ENCODE measurements at regions not wholly inside any gene's neighbourhood (a gene's known extent, or its start where the extent isn't known, plus 50 kb on each side); places are given as distances from the start of the nearest gene placed in this dataset.

- no peak for DNase-seq (ENCODE audit: low spot score)
Observed at GRCh38 chr5:103927739-103928138, 365.1 kb upstream of the NUDT12 start.

- no peak for DNase-seq (ENCODE audit: low spot score)
Observed at GRCh38 chr5:103923616-103924168, 361.1 kb upstream of the NUDT12 start.

GRCh38 chr5:103919506-103919905, 356.9 kb upstream of the NUDT12 start:
- no peak for DNase-seq (ENCODE audit: low spot score)

DNA sequence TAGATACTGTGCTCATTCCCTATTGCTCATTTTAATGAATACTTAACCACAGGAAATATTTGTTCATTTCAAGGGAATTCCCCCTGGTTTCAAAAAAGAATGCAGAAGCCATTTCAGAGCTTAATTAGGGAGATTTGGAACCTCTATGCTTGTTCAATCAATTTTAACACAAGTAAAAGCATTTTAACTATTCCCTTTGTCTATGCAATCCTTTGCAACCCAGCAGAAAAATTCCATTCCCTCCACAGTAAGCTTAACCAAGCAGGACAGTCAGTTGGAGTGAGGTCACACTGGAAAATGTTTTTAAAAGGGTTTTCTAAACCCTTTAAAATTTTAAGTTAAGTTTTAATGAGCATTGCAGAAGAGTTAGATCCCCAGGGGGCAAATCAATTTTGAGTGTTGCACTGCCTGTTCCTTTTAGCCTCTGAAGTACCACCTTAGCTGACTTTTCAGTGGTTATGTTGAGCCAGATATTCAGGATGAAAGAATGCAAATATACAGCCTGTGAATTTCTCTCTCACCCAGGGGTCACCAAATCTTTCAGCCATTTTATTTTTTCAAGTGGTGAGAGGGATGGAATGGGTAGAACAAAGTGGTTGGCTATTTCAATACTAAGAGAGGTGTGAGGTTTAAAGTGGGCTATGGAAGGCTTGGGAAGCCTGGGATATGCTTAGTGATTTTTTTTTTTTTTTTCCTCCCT, 356.2 kb upstream of the NUDT12 start:
- DNase-seq (ENCODE audit: low spot score), result no peak

GRCh38 chr5:103915081-103915480, 352.5 kb upstream of the NUDT12 start:
- DNase-seq (ENCODE audit: low spot score), result no peak

GRCh38 chr5:103910786-103911185, 348.2 kb upstream of the NUDT12 start:
- no peak for DNase-seq (ENCODE audit: low spot score)

DNA sequence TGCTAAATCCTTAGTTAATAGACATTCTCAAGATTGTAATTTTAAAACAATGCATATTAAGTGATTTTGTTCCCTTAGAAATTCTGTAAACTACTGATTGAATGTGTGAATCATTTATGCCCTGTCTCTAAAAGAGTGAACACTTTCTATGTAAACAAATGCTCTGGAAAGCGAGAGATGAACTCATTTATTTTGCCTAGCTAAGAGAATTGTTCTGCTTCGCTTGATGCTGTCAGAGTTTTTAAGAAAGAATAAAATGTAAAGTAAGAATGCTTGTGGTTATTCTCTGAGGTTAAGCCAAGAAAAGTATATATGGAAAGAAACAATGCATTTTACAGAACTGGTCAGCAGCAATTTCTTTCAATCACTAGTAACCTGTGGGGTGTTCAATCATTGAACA, 347.4 kb upstream of the NUDT12 start:
- DNase-seq (ENCODE audit: low spot score), result no peak

DNA sequence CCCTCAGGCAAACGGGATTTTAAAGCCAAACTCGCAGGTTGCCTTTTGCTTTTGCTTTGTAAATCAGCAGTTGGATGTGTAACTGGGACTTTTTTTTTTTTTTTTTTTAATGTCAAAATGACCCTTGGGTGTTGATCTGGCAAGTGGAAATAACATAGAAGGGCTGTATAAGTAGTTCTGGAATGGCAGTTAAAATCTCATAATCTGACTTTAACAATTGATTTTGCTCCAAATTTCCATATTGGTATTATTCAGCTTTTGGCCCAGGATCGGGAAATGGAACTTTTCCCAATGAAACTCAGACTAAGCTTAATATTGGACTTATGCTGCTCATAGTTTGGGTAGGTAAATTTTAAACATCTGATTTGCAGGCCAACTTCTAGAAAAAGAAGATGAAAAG, 346.8 kb upstream of the NUDT12 start:
- no peak for DNase-seq (ENCODE audit: low spot score)

GRCh38 chr5:103908336-103909080, 345.9 kb upstream of the NUDT12 start:
- no peak for DNase-seq (ENCODE audit: low spot score)

GRCh38 chr5:103907001-103907400, 344.4 kb upstream of the NUDT12 start:
- DNase-seq (ENCODE audit: low spot score), result no peak

- no peak for DNase-seq (ENCODE audit: low spot score)
Observed at GRCh38 chr5:103904651-103905050, 342.1 kb upstream of the NUDT12 start.

- no peak for DNase-seq (ENCODE audit: low spot score)
Observed at GRCh38 chr5:103902893-103903292, 340.3 kb upstream of the NUDT12 start.

DNA sequence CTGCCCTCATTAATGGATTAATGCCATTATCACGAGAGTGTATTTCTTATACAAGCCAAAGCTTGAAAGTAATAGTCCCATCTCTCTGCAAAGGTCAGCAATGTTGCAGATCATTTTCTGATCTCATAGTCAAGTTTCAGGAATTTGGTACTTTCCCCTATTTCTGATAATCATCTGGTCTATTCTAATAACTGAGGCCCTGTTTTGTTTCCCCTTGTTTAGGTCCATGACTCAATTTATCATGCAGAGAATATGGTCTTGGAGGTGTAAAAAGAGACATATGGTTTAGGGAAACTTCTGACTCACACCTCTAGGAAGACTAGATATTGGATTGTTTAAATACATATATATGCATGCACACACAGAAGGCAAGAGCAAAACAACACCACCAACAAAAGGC, 339.3 kb upstream of the NUDT12 start:
- DNase-seq (ENCODE audit: low spot score), result no peak

DNA sequence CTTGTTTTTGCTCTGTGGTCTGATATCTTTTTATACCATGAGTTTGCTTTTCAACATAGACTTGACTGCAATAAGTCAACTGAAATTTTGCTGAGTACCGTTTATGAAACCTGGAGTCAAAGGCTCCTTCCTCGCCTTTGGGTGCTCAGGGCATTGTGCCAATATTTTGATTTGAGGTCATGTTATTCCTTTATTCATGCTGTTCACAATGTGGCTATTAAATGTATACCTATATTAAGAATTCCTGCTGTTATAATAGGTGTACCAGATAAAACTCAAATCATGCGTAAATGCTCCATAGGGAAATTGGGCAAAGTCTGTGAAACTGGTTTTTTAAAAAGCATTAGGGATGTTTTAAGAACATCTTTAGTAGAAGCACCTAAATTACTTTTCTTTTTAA, 334.0 kb upstream of the NUDT12 start:
- no peak for DNase-seq (ENCODE audit: low spot score)

GRCh38 chr5:103895738-103896137, 333.1 kb upstream of the NUDT12 start:
- no peak for DNase-seq (ENCODE audit: low spot score)

DNA sequence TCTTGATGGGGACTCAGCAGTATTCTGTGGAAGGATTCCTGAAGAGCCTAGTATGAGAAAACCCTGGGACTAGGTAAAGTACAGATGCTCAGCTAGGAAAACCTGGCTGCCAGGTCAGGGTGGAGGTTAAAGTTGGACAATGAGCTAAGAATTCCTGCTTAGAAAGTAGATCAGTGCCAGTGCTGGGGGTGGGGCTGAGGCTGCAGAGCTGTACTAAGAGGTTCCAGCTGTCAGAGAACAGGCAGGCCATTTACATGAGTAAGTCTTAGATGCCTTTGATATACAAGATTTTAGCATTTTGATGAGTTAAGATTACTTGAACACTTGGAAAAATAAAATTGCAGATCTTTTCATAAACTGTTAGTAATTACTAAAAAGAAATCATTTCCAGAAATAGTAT, 332.3 kb upstream of the NUDT12 start:
- DNase-seq (ENCODE audit: low spot score), result no peak

DNA sequence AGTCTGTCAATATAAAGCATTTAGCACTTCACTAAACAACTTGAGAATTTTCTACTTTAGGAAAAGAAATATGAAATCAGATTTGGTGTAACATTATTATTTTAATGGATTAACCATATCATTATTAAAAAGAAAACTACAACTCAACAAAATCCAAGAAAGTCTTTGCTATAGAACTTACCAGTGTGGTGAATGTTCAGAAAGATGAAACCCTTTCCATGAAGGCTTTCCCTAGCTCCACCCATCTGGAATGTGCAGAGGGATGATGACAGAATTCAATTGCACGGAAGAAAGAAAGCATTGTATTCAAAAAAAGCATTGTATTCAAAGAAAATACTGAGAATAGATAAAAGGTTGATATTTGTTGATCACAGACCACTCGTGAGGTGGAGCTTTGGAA, 328.6 kb upstream of the NUDT12 start:
- DNase-seq (ENCODE audit: low spot score), result no peak

- no peak for DNase-seq (ENCODE audit: low spot score)
Observed at GRCh38 chr5:103890313-103890712, 327.7 kb upstream of the NUDT12 start.

DNA sequence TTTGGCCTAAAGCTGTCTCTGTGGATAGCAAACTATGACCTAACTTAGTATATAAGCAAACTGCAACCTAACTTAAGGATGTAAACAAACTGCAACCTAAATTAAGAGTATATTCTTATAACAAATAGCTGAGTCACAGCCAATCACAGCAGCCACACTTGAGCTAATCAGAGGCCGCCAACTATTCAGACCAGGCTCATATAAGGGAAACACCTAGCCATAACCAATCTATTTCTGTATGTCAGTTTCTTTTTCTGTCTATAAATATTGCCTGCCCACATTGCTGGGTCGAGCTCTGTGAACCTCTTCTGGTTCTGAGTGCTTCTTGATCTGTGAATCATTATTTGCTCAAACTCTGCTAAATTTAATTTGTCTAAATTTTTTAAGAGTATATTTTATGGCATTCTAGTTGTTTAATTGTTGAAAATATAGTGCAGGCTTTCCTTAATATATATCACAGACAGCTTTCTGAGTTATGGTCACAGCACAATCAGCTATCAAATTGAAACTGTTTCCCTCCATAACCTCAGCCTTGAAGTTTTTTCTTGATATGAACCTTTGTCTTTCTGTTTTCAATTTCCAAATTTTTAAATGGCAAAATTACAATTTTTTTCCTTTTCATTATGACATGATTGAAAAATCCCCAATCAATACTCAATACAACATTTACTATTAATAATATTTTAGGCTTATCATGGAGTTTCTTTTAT, 327.1 kb upstream of the NUDT12 start:
- DNase-seq (ENCODE audit: low spot score), result no peak

GRCh38 chr5:103886826-103887225, 324.2 kb upstream of the NUDT12 start:
- DNase-seq (ENCODE audit: low spot score), result no peak

- DNase-seq (ENCODE audit: low spot score), result no peak
Observed at GRCh38 chr5:103883143-103883542, 320.6 kb upstream of the NUDT12 start.

DNA sequence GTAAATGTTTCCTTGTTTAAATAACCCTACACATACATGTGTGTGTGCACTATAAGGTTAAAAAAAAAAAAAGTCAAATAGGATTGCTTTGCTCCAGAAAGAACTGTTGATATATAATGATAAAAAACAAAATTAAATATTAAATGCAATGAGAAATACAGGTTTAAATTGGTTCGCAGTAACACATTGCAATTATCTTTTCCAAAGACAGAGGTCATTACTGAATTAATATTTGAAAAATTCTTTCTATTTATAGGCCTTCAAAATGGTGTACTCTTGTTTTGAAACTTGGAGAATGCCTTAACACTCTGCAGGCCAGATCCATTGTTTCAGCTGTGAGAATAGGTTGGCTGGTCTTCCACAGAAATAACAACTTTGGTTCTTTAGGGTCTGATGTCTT, 319.0 kb upstream of the NUDT12 start:
- no peak for DNase-seq (ENCODE audit: low spot score)
